GM21367 (cell line): ENCODE measurements at regions not wholly inside any gene's neighbourhood (a gene's known extent, or its start where the extent isn't known, plus 50 kb on each side); places are given as distances from the start of the nearest gene placed in this dataset.

ENCODE experiments used
- ATAC-seq: cut with Tn5 transposase; IDR thresholded peaks from one replicate; pipeline ENCODE4 v1.9.1; 2021; ENCODE audit not compliant: unreplicated experiment

- no peak for ATAC-seq
Measured at GRCh38 chr16:62969711-62970318, 933.6 kb upstream of the CDH8 start.

GRCh38 chr16:62967611-62968010 is 931.4 kb upstream of the CDH8 start:
- ATAC-seq: no peak

DNA sequence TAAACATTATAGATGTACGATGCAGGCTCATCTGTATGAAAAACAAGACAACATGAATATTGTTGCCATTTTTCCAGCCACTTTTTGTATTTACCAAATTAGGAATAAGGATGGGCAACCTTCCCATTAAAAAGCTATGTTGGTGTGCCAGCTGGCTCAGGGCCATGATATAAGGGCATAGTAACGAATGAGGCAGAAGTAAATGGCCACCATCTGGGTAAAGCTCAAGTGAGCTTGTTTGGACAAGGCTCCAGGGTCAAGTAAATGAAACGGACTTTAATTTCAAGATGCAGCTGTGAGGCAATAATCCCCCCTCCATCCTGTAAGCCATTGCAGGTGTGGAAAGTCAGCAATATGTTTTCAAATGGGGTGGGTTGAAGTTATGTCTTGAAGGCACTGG is 930.9 kb upstream of the CDH8 start:
- ATAC-seq: no peak

DNA sequence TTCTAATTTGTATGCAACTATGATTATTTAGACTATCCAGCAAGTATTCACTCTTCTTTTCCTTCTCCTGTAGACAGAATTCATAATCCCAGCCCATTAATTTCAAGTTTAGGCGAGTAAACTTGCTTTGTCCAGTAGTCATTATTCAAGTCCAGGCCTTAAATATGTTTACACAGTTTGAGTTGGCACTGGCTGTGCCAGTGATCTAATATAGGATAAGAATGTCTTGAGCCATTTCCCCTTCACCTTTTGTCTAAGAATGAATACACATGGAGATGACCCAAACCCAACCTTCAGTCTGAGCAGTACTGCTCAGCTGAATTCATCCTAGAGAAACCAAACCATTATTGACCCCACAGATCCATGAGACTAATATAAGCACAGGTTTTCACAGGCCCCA is 930.4 kb upstream of the CDH8 start:
- no peak for ATAC-seq

- no peak for ATAC-seq
Measured at GRCh38 chr16:62965831-62966230, 929.6 kb upstream of the CDH8 start.

- ATAC-seq: no peak
Measured at GRCh38 chr16:62963846-62964245, 927.6 kb upstream of the CDH8 start.

- no peak for ATAC-seq
Measured at GRCh38 chr16:62955033-62955349, 918.8 kb upstream of the CDH8 start.

DNA sequence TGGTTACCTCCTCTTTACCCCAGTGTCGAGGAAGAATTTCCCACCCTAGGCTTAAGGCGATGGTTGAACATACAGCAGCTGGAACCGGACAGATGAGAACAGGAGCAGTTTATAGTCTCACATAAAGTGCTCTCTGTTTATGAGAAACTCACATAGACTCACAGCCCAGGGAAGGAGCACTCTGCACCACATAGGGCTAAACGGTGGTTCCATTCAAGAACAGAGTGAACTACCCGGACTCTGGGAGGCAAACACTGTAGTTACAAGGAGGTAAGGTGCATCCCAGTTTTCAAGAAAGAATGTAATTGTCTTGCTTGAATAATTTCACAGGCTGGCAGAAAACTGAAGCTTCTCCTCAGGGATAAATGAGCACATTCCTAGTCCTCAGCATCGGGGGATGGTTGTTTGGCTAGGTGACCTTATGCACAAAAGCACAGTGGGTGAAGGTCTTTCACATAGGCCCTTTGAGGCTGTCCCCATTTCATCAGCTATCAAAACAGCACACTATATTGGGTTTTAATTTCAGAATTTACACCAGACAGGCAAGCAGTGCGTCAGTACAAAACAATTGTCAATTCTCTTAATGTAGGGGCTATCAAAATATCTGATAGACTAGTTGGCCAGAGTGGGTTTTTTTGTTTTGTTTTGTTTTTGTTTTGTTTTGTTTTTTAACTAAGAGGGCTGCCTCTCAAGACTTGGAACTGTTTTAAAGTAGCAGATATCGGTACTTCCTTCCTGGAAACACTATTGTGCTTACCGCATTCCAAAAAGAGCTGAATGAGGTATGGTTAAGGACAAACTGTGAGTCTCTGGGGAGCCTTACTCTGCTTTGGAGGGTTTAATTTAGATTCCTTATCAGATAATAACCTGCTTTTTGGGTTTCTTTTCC is 918.1 kb upstream of the CDH8 start:
- no peak for ATAC-seq

DNA sequence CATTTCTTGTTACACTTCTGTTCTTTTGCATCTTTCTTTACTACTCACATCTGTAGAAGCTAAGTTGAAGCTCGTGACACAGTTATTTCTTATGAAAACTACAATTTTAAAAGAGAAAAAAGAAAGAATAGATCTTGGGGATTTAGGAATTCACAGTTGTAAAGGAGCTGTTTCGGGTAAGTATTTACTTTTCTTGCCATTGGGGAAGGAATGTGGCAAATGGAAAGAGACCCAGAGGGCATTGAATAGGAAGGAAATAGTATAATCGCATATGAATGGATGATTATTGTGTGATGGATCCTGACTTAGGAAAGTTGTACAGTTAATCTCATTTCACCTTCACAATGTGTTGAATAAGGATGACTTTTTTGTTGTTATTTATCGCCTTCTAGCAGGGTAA is 914.1 kb upstream of the CDH8 start:
- no peak for ATAC-seq

DNA sequence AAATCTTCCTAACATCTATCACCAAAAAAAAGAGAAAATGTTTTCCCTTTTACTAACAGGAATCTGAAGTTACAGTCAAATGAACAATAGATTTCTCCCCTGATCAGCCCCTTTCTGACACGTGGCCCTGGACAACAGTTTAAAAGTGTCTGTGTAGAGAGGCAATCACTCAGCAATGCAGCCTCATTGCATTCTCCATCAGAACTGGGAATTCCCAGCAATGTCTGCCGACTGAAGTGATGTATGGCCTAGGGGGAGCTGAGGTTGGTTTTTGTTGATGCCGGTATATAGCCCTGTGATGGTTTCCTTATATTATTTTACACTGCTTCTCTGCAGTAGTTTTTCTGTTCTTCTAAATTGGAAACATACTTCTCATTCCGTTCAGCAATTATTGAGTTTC is 904.3 kb upstream of the CDH8 start:
- ATAC-seq: no peak

GRCh38 chr16:62939687-62940086 is 903.4 kb upstream of the CDH8 start:
- no peak for ATAC-seq

- ATAC-seq: no peak
Measured at GRCh38 chr16:62933929-62934328, 897.7 kb upstream of the CDH8 start.

DNA sequence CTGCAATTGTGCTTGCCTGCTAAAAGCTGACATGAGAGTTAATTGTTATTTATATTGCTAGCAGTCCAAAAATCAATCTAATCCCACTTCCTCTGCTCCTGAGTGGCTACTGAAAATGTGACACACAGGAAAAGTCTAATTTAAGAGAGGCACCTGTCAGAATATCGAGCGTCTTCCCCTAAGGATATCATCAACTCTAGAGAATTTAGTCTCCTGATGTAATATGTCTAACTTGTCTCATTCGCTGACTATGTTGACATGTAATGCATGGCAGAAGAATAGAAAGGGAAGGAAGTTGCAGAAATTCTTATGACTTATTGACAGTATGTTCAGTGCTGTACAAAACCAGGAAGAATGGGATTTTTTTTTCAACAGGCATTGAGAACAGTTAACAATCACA is 893.4 kb upstream of the CDH8 start:
- no peak for ATAC-seq

DNA sequence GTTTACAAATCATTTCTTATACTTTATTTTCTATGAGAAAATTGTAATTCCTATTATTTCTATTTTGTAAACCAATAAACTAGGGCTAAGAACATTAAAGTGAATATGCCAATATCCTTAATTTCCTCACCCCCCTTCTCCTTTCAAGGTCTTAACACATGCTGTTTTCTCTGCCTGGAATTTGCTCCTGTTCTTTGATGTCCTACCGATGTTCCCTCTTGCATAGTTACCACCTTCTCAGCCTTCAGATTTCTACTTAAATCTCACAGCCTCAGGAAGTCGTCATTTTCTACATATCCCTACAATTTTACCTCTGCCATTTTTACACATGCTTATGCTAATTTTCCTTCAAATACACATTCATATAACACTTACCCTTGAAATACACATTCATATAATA is 890.9 kb upstream of the CDH8 start:
- no peak for ATAC-seq

- no peak for ATAC-seq
Measured at GRCh38 chr16:62926121-62926801, 890.0 kb upstream of the CDH8 start.

GRCh38 chr16:62921904-62922303 is 885.7 kb upstream of the CDH8 start:
- ATAC-seq: no peak

DNA sequence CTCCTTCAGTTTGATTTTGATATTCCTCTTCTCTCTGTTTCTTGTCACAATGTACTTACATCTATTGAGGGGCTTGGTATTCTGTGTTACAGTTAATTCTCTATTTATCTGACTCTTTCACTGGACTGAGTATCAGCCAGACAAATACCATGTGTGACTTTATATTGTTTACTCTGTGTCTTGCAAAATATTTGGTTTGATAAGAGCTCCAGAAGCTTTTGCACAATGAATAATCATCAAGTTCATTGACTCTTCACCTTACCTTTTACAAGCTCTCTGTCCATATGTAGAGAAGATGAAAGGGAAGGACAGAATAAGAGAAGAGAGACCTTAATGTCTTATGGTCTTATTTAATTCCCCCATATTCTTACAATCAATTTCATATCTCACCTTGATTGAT is 877.7 kb upstream of the CDH8 start:
- ATAC-seq: no peak

GRCh38 chr16:62913333-62913732 is 877.1 kb upstream of the CDH8 start:
- no peak for ATAC-seq

- ATAC-seq: no peak
Measured at GRCh38 chr16:62909597-62909996, 873.4 kb upstream of the CDH8 start.

- ATAC-seq: no peak
Measured at GRCh38 chr16:62907562-62907961, 871.3 kb upstream of the CDH8 start.

GRCh38 chr16:62903961-62904502 is 867.8 kb upstream of the CDH8 start:
- ATAC-seq: no peak

- ATAC-seq: no peak
Measured at GRCh38 chr16:62899737-62900136, 863.5 kb upstream of the CDH8 start.
